ENCODE measurements at regions not wholly inside any gene's neighbourhood (a gene's known extent, or its start where the extent isn't known, plus 50 kb on each side); places are given as distances from the start of the nearest gene placed in this dataset.

DNA sequence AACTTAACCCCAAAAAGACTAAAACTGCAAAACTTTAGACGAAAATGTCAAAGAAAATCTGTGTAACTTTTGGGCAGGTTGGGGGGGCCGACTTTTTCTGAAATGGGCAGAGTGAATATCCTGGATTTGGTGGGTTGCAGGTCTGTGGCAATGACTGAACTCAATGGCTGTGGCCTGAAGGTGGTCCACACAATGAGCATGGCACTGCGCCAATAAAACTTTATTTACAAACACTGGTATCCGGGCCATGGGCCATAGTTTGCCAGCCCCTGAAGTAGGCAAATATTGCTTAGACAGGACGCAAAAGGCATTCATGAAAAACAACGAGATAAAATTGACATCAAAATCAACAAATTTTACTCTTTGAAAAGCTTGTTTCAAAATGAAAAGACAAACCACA lies 66.2 kb downstream of the RTP5 start:
- POLR2A ChIA-PET: no interaction called here
- H3K9me3 Mint-ChIP-seq: peaks cover 10% of the 10 kb centered on the region
- DNase-seq: no peak
- H3K36me3 Mint-ChIP-seq (ENCODE audit: low read depth): no peaks in the 10 kb centered on the region
- H3K4me1 Mint-ChIP-seq: peaks cover 13% of the 10 kb centered on the region
- H3K4me3 Mint-ChIP-seq: no peak overlapping the region
- no peaks in the 10 kb centered on the region for H3K27me3 Mint-ChIP-seq
- H3K27ac Mint-ChIP-seq: no peak overlapping the region
- CTCF ChIA-PET: no interaction called here

DNA sequence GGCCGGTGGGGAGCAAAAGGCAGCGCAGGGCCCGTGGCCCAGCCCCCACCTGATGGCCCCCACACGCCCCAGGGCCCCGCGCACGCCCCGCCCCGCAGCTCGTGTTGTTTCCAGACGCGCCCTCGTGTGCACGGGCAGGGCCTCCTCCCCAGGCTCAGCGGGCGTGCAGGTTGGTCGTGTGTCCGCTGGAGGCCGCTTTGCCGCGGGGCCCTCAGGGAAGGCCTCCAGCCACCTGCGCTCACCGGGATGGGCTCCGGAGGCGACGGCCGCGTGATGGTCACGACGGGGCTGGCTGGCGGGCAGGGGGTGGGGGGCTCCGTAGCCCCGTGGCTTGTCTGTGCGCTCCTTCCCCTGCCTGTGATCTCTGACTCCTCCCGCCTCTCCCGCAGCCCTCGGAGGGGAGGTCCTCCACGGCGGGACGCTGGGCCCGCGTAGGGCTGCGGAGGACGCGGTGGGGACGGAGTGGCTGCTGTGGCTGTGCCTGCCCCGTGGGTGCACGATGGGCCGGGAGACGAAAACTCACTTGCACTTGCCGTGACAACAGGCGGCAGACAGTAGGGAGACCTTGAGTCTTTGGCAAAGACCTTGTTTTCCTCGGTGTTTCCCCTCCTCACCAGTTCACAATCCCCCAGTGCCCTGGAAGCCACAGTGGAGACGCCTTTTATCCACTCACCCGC lies 67.1 kb downstream of the RTP5 start:
- H3K4me1 Mint-ChIP-seq: peaks cover 13% of the 10 kb centered on the region
- H3K9me3 Mint-ChIP-seq: peaks cover 10% of the 10 kb centered on the region
- DNase-seq: no peak
- POLR2A ChIA-PET: no interaction called here
- CTCF ChIA-PET: no interaction called here
- H3K27ac Mint-ChIP-seq: no peak overlapping the region
- no peak overlapping the region for H3K4me3 Mint-ChIP-seq
- no peaks in the 10 kb centered on the region for H3K27me3 Mint-ChIP-seq
- no peaks in the 10 kb centered on the region for H3K36me3 Mint-ChIP-seq (ENCODE audit: low read depth)

DNA sequence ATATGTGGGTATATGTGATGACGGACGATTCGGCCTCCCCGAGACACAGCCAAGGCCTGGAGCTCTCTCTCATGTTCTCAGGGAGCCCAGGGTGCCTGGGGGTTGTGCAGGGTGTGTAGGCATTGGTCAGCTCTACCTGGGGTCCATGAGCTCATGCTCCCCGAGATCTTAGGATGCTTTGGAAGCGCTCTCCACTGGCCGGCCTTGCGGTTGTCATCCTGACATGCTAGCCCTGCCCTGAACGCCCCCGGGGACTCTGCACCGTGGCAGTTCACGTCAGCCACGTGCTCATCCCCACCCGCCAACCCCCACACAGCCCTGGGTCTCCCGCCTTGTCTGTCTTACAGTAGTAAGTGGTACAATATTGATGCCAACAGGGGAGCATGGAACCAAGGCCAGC lies 67.8 kb downstream of the RTP5 start:
- H3K9me3 Mint-ChIP-seq: peaks cover 10% of the 10 kb centered on the region
- POLR2A ChIA-PET: no interaction called here
- no peaks in the 10 kb centered on the region for H3K27me3 Mint-ChIP-seq
- H3K4me1 Mint-ChIP-seq: peaks cover 13% of the 10 kb centered on the region
- no peaks in the 10 kb centered on the region for H3K36me3 Mint-ChIP-seq (ENCODE audit: low read depth)
- CTCF ChIA-PET: no interaction called here
- no peak overlapping the region for H3K4me3 Mint-ChIP-seq
- DNase-seq: no peak
- no peak overlapping the region for H3K27ac Mint-ChIP-seq

DNA sequence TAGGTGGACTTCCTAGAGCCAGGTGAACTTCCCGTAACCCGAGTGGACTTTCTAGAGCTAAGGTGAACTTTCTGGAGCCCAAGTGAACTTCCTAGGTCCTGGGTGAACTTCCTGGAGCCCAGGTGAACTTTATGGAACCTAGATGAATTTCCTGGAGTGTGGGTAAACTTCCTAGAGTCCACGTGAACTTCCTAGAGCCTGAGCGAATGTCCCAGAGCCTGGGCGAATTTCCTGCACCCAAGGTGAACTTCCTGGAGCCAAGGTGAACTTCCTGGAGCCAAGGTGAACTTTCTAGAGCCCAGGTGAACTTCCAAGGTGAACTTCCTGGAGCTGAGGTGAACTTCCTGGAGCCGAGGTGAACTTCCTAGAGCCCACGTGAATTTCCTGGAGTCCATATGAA lies 70.0 kb downstream of the RTP5 start:
- no peaks in the 10 kb centered on the region for H3K36me3 Mint-ChIP-seq (ENCODE audit: low read depth)
- POLR2A ChIA-PET: no interaction called here
- H3K4me1 Mint-ChIP-seq: peaks cover 4% of the 10 kb centered on the region
- CTCF ChIA-PET: no interaction called here
- peaks cover 10% of the 10 kb centered on the region for H3K9me3 Mint-ChIP-seq
- H3K27me3 Mint-ChIP-seq: no peaks in the 10 kb centered on the region
- DNase-seq: no peak
- H3K27ac Mint-ChIP-seq: no peak overlapping the region
- no peak overlapping the region for H3K4me3 Mint-ChIP-seq

DNA sequence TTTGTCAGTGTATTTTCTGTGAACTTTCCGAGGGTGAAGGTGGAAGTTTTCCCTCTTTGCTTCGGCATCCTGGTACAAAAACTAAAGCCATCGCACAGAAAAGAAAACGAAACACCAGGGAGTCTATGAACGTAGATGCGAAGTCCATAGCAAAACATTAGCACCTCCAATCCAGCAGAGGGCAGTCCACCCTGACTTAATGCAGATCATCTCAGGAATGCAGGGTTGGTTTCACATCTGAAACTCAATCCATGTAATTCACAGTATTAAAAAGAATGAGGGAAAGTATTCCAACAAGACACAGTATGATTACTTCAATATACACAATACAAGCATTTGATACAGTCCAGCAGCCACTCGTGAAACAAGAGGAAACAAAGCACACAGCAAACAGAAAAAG lies 70.8 kb downstream of the RTP5 start:
- H3K4me1 Mint-ChIP-seq: peaks cover 4% of the 10 kb centered on the region
- no peak overlapping the region for H3K27ac Mint-ChIP-seq
- H3K9me3 Mint-ChIP-seq: peaks cover 10% of the 10 kb centered on the region
- no peak overlapping the region for H3K4me3 Mint-ChIP-seq
- peak; percentile 16 for DNase-seq
- ChIA-PET CTCF (interaction anchor here (1.7 kb wide), 1 partner anchor 10 kb away, joined by 4 read pairs; no protein-coding TSS in a partner anchor), POLR2A (no interaction called here)
- H3K27me3 Mint-ChIP-seq: no peaks in the 10 kb centered on the region
- no peaks in the 10 kb centered on the region for H3K36me3 Mint-ChIP-seq (ENCODE audit: low read depth)

DNA sequence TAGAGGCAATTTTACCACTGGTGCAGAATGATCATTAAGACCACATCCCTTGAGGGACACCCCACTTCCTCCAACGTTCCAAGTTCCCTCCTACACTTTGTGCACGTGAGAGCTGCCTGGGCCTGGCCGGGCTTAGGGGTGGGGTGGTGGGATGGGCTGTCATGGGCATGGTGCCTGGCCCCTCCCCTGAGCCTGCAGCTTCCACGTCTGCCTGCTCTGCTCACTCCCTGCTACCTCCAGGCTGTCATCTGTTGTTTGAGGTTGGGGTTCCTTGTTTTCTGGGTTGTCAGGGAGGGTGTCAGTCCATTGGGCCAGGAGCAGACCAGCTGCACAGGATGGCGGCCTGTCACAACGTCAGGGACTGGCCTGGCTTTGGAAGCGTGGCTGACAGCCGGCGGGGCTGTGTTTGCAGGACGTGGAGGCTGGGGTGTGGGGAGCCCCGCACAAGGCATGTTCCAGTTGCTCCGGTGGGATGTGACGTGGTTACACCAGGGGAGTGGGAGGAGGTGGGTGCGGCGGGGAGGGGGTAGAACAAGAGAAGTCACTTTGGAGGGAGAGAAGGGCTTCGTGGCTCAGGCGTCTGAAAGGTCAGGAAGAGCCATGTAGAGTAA lies 72.3 kb downstream of the RTP5 start:
- CTCF ChIA-PET: interaction anchor here (1.7 kb wide), 1 partner anchor 9 kb away, joined by 4 read pairs; no protein-coding TSS in a partner anchor

DNA sequence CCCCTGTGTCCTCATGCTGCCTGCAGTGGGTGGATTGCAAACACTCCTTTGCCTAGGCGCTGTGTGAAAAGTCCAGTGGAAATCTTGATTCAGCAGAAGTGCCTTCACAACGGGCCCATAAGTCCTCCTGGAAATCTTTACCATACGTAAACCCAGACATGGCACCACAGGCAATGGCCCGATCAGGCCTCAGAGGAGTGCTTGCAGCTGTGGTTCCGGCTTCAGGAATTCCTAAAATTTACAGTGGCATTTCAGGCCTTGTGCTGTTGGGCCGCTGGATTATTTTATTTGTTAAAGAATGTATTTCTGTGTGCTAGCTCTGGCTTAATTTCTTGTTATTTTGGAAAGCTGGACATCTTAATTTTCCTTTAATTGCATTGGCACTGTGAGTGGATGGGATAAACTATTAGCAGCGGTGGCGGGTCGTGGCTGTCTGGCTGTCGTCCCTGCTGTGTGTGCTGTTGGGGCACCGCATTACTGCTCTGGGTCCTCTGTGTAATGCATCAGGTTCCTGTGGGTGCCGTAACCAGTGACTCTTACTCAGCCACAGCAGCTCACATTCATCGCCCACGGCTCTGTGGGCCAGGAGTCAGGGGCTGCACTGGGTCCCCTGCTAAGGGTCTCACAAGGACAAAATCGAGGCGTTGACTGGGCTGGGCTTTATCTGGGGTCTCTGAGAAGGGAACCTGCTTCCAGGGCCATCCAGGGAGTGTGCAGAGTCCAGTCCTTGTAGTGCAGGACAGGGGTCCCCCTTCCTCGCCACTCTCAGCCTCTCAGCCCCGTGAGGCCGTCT lies 73.1 kb downstream of the RTP5 start:
- CTCF ChIA-PET: no interaction called here
- no peaks in the 10 kb centered on the region for H3K36me3 Mint-ChIP-seq (ENCODE audit: low read depth)
- no peak overlapping the region for H3K4me3 Mint-ChIP-seq
- no peak overlapping the region for H3K27ac Mint-ChIP-seq
- no peak for DNase-seq
- H3K4me1 Mint-ChIP-seq: peaks cover 4% of the 10 kb centered on the region
- POLR2A ChIA-PET: no interaction called here
- peaks cover 8% of the 10 kb centered on the region for H3K9me3 Mint-ChIP-seq
- no peaks in the 10 kb centered on the region for H3K27me3 Mint-ChIP-seq

More for the DNA sequence above, 72.3 kb downstream of the RTP5 start:
- Mint-ChIP-seq H3K27ac (no peak overlapping the region), H3K9me3 (peaks cover 8% of the 10 kb centered on the region), H3K4me1 (peaks cover 4% of the 10 kb centered on the region), H3K27me3 (no peaks in the 10 kb centered on the region), H3K4me3 (no peak overlapping the region), H3K36me3 (ENCODE audit: low read depth) (no peaks in the 10 kb centered on the region)
- POLR2A ChIA-PET: no interaction called here
- no peak for DNase-seq

DNA sequence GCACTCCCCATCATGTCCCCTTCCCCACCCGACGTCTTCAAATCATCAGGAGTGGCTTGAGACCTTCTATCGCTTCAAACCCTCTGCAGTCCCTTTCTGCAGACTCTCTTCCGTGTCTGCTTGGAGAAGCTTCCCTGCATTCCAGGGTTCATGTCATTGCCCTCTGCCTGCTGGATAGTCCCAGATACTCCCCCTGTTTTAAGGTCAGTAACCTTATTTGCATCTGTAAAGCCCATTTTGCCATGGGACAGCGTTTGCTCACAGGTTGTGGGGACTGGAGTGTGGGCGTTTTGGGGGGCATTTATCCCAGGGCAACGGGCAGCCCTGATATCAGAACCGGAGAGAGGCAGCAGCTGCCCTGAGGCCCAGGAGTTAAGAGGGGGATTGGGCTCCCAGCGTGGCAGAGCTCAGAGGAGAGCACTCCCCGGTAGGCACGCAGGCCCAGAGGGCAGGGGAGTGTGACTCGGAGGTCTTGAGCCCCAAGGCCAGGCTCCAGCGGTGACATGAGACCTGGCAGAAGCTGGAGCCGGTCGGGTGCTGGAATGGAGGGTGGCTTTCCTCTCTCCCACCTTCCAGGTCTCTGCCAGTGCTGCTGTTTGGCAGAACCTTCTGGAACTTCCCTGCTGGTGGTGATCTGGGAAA lies 73.8 kb downstream of the RTP5 start:
- no peak for DNase-seq
- Mint-ChIP-seq H3K4me1 (peaks cover 4% of the 10 kb centered on the region), H3K27ac (peak overlapping the region; percentile 27), H3K36me3 (ENCODE audit: low read depth) (no peaks in the 10 kb centered on the region), H3K4me3 (no peak overlapping the region), H3K9me3 (peaks cover 8% of the 10 kb centered on the region), H3K27me3 (no peaks in the 10 kb centered on the region)
- POLR2A ChIA-PET: no interaction called here
- CTCF ChIA-PET: no interaction called here

DNA sequence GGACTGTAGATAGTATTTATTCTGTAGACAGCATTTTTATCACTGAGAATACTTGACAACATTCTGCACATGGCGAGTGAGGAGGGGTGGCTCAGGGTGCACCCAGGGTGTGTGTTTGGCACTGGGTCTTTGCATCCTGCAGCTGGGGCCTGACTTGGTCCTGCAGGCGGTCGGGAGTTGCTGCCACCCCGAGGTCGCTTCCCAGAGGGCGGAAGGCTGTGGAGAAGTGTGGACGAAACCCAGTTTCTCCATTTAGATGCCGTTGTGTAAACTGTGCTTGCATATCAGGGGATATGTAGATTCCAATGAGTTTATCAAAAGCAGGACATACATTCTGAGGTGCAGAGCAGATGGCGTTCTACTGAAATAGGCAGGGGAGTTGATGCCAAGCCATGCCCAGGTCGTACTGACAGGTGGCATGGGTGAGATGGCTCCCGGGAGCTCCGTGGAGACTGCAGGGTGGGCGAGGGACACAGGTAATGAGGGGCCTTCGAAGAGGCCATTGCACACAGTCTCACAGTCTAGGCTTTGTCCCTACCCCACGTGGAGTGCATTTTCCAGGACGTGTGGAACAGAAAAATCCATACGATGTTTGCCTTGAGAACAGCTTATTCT lies 74.5 kb downstream of the RTP5 start:
- Mint-ChIP-seq H3K27me3 (no peaks in the 10 kb centered on the region), H3K4me1 (peaks cover 4% of the 10 kb centered on the region), H3K36me3 (ENCODE audit: low read depth) (no peaks in the 10 kb centered on the region), H3K9me3 (peaks cover 8% of the 10 kb centered on the region), H3K27ac (no peak overlapping the region), H3K4me3 (no peak overlapping the region)
- no peak for DNase-seq
- POLR2A ChIA-PET: no interaction called here
- CTCF ChIA-PET: no interaction called here

DNA sequence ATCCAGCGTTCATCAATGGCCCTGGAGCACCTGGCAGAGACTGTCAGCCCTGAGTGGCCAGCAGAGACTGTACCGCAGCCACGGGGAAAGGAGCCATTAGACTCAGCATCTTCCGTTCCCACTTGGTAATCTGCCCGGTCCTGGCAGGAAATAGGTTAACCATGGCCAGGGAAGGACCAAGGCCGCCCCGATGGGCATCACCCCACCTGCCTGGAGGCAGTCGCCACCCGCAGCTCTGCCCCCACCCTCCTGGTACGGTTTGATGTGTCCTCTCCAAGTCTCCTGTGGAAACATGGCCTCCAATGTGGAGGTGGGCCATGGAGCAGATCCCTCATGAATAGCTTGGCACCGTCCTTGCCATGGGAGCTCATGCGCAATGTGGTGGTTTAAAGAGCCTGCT lies 75.3 kb downstream of the RTP5 start:
- Mint-ChIP-seq H3K27me3 (no peaks in the 10 kb centered on the region), H3K9me3 (peaks cover 8% of the 10 kb centered on the region), H3K4me3 (no peak overlapping the region), H3K4me1 (peaks cover 4% of the 10 kb centered on the region), H3K27ac (no peak overlapping the region), H3K36me3 (ENCODE audit: low read depth) (no peaks in the 10 kb centered on the region)
- no peak for DNase-seq
- ChIA-PET CTCF (no interaction called here), POLR2A (no interaction called here)

DNA sequence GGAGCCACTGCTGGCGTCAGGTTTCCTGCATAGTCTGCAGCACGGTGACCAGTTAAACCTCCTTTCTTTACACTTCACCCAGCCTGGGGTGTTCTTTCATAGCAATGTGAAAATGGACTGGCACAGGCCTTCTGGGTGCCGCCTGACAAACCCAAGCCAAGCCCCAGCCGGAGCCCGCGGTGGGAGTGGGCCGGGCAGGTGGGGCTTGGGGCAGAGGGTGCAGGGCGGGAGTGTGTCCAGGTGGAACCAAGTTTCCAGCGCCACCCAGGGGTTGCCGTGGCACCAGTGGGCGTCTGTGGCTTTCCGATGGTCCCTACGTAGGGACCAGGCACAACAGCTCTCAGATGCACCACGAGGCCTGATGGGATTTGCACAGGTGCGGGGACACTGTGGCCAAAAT lies 75.8 kb downstream of the RTP5 start:
- no peak overlapping the region for H3K27ac Mint-ChIP-seq
- CTCF ChIA-PET: no interaction called here
- no peak for DNase-seq
- peaks cover 4% of the 10 kb centered on the region for H3K9me3 Mint-ChIP-seq
- H3K4me1 Mint-ChIP-seq: peaks cover 1% of the 10 kb centered on the region
- POLR2A ChIA-PET: no interaction called here
- no peak overlapping the region for H3K4me3 Mint-ChIP-seq
- H3K27me3 Mint-ChIP-seq: no peaks in the 10 kb centered on the region
- no peaks in the 10 kb centered on the region for H3K36me3 Mint-ChIP-seq (ENCODE audit: low read depth)

DNA sequence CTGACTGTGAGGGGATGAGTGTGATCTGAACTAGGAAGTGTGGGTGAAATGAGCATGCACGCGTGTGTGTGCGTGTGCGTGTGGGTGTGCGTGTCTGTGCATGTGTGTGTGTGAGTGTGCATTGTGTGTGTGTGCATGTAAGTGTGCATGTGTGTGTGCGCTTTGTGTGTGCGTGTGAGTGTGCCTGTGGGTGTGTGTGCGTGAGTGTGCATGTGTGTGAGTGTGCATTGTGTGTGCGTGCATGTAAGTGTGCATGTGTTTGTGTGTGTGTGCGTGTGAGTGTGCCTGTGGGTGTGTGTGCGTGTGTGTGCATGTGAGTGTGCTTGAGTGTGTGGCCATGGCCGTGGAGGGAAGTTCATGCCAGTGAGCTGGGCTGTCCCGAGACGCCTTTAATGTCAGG lies 76.3 kb downstream of the RTP5 start:
- CTCF ChIA-PET: interaction anchor here (0.6 kb wide), 1 partner anchor 34 kb away, joined by 3 read pairs; no protein-coding TSS in a partner anchor
- POLR2A ChIA-PET: no interaction called here
- H3K4me3 Mint-ChIP-seq: no peak overlapping the region
- no peak overlapping the region for H3K27ac Mint-ChIP-seq
- no peaks in the 10 kb centered on the region for H3K36me3 Mint-ChIP-seq (ENCODE audit: low read depth)
- no peak for DNase-seq
- no peaks in the 10 kb centered on the region for H3K27me3 Mint-ChIP-seq
- no peaks in the 10 kb centered on the region for H3K4me1 Mint-ChIP-seq
- H3K9me3 Mint-ChIP-seq: no peaks in the 10 kb centered on the region
